NCI-H460 (cell line): ENCODE measurements at regions not wholly inside any gene's neighbourhood (a gene's known extent, or its start where the extent isn't known, plus 50 kb on each side); places are given as distances from the start of the nearest gene placed in this dataset.
"Not testable (repeated sequence)": the region's sequence is repeated elsewhere in the genome, so short reads cannot be mapped to it uniquely, and the experiment has no call there.

Experiments used
- DNase-seq: peaks from one replicate; pipeline ENCODE4 v3.0.0-alpha.2; 2016; ENCODE audit warnings: low read depth; ENCODE audit errors: extremely low read depth

DNA sequence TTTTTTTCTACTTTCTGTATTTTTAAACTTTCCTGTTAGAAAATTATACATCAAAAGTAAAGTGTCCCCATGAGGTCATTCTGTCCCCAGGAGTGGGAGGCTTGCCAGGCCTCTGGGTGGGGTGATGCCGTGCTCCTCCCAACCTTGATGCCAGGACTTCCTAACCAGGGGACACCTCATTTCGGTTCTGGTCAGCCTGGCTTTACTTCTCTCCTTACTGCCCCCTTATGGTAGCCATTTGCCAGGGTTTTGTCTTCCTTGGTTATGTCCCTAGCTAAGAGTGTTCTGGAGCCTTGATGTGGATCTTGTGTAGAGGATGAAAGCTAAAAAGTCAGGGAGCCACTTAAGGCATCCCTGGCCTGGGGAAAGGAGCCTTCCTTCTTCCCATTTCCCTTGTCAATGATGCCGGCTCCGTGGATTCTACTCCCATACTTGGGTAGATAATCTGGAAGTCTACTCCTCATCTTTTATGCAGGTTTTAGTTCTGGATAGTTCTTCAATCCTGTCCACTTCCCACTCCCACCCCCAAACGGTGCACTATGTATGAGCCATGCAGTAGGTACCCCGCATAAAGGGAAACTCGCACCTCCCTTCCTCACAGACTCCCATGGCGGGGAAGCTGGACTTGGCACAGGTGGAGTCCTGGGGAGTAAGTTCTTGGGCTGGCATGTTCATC, 164.1 kb upstream of the SALL4 start:
- DNase-seq, result peak; percentile 77

DNA sequence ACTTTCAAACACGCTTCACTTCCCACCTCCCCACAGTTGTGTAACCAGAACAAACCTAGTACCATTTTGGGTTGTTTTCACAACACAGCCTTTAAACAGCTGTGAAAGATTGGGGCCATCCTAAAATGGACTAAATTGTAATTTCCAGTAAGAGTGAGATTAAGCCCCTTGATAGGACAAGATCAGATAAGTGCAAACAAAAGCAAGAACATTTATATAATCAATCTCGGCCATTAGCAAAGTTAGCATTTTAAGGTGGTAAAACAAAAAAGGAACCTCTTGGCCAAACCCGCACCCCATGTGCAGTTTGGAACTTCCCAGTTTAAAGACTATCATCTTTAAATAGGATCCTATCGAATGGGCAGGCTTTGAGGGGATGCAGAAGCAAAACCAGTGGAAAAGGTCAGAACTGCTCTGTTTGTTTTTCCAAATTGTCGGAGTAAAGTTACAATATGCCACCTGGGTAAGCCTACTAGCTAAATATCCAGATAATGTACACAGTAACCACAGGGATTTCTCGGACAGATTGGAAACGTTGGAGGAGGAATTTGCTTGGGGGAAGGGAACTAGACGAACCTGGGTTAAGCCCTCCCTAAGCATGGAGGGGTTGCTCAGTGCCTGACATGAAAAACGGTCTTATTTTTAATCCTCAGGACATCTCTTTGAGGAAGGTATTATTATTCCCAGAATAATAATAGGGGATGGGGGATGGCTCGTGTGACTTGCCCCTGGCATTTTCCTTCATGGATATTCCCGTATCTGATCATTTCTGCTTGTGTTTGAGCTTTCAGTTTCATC, 159.8 kb upstream of the SALL4 start:
- DNase-seq, result no peak

DNA sequence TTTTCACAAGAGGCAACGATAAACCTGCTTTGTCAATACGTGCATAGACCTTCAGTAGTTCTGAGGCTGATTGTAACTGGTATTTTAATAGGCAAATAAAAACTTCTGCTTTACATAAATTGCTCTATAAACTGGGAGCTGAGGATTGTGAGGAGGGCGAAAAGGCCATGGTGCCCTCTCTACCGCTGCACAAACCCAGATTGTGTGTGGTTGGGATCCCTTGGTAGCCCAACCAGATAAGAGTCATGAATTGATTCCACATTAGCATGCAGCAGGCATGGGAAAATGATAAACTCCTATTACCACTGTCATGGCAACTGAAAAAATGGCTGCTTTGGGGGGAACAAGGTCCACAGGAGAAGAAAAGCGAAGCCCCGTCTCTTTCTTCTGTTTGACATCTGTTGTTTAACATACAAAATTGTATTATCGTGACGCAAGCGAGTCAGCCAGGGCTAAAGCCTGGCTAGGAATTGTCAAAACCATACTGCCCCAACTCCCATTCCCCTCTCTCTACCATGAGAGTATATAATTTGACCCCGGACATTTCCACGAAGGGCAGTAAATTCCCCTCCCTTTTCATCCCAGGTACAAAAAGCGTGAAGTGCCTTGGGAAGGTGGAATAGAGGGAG, 157.8 kb upstream of the SALL4 start:
- no peak for DNase-seq

DNA sequence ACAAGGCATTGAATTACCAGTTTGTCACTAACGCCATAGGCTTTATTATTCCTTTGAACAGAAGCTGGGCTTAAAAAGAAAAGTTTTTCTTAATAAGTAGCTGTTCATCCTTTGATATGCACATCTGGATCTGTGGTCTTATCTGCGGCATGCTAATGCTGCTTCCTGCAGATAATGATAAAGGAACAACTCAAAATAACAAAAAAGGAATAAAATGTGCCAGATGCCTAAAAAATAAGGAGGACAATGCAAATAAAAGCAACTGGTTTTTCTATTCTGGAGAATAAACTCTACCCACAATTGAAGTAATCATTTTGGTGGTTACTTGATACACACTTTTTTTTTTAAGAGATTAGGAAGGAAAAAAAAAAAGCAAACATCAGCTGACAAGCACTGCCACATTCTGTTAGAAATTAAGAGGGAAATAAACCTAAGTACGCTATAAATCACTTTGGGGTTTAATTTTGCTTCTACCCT, 156.8 kb upstream of the SALL4 start:
- DNase-seq, result no peak

DNA sequence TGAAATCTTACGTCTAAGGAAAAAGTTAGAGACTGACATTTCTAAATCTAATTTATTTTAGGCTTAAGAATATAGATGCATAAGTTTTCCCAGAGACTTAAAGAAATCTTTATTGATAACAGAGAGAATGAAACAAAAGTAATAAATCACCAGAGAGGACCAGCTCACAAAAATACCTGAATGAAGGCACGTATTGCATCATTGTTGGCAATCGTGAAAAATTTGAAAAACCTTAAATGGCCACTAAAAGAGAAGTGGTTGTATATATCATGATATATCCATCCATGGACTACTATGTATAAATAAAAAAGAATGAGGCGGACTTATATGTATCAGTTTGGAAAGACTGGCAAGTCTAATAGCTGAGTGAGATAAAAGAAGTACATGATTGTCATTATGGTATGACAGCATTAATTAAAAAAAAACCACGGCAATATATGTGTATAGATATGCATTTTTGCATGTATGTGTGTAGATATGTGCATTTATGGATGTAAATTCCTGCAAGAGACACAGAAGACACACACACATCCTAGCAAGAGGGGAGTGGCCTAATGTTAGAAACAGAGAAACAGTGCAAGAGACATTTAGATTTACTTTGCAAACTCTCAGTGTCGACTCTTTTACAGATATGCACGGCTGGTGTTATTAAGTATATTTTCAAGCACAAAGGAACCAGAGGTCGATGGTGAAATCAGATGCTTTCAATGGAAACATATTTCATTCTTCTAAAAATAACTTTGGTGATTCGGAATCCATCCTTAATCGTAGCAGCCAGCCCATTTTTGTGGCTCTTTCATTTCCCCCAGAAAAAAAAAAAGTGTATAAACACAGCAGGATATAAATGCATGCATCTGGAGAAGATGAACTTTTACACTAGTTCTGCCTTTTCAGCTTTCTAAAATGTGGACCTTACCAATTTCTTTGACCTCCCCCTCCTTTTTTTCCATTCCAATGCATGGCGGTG, 156.1 kb upstream of the SALL4 start:
- DNase-seq, result no peak

DNA sequence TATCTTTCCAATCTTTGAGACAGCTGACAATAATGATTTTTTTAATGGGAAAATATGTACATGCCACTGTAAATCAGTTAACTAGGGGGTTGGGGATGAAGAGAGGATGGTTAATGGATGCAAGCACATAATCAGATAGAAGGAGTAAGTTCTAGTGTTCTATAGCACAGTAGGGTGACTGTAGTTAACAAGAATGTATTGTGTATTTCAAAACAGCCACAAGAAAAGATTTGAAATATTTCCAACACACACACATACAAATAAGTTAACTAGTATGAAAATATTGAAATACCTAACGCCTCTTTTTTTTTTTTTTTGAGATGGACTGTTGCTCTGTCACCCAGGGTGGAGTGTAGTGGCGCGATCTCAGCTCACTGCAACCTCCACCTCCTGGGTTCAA, 153.4 kb upstream of the SALL4 start:
- no peak for DNase-seq

DNA sequence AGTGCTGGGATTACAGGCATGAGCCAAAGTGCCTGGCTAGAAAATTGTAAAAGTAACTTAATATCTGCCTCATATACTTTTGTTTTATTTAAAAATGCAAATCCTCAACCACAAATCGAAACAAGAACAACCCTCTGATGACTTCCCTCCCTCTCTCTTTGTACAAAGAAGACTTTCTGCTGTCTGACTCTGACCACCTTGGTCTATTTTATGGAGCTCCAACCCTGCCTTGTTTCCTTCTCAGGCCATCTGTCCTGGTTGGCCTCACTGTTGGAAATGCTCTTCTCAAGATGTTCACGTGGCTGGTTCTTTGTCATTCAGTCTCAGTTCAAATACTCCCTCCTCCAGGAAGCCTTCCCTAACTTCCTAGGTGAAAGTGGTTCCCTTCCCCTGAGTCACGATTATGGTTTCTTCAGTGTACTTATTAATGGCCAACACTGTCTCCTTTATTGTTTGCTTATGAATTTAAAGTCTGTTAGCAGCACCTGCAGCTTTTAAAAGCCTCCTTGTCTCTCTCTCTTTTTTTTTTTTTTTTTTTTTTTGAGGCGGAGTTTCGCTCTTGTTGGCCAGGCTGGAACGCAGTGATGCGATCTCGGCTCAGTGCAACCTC, 151.5 kb upstream of the SALL4 start:
- DNase-seq, result no peak

DNA sequence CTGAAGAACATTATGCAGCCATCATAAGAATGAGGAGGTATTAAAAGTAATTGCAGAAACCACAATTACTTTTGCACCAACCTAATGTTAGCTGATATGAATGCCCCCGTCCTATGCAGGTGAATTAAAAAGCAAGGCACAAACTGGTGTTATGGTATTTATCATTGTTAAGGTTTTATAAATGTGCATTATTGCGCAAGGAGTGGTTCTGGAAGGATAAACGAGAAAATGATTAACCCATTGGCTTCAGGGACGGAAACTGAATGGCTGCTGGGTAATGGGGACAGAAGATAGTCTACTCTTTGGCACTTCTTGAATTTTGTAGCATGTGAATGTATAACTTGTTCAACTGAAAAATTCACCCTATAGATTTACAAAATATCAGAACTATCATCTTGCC, 148.6 kb upstream of the SALL4 start:
- DNase-seq, result no peak

DNA sequence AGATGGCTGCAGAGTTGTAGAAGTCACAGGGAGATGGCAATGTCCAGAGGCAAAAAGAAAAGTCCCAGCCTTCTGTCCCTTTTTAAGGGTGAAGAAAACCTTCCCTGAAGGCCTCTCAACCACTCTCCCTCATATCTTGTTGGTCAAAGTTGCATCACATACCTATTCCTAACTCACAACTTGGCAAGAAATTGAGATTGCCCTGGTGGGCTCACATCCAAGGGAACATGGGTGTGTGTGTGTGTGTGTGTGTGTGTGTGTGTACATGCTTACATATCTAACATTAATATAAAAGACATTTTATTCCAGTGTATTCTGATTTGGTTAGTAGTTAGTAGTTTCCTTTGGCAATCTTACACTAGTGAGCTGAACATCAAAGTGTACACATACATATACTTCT, 144.3 kb upstream of the SALL4 start:
- DNase-seq, result no peak

DNA sequence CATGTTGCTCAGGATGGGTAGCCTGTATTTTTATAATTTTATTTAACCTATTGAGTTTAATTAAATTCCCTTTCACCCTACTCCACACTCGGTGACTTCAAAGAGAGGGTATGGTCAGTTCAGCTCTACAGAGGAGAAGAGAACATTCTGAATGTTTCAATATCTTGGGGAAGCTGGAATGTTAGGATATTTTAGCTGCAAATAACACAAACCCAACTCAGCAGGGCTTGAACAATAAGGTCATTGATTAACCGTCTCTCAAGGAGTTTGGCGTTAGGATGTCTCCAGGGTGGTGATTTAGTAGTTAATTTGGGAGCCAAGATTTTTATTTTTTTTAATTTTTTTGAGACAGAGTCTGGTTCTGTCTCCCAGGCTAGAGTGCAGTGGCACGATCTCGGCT, 143.6 kb upstream of the SALL4 start:
- no peak for DNase-seq

DNA sequence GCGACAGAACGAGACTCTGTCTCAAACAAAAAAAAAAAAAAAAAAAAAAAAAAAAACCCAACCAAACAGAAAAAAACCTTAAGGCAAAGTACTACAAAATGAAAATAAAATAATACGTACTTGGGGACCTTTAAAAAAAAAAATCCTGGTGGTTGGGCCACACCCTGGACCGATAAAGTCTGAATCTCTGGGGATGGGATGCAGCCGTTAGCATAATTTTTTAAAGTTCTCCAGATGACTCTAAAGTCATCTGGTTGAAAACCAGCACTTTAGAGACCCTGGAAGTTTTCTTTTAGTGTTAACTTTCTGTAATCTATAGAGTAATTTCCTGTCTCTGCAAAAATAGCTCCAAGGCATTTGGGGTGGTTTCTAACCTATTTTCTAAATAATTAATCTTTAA, 142.9 kb upstream of the SALL4 start:
- no peak for DNase-seq

DNA sequence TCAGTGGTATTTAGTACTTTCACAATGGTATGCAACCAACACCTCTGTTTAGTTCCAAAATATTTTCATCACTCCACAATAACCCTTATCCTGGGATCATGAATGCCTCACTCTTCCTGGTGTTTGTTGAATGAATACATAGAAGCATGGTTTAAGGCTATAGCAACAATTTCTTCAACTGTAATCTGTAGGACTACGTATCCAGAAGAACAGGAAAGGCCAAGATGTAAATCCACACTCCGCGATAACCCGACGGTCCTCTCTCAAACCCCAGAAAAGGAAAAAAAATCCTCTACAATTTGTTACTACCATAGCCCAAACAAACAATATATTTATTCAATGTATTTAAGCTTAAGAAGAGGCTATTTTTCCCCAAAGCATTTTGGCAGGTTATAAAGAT, 141.4 kb upstream of the SALL4 start:
- no peak for DNase-seq

DNA sequence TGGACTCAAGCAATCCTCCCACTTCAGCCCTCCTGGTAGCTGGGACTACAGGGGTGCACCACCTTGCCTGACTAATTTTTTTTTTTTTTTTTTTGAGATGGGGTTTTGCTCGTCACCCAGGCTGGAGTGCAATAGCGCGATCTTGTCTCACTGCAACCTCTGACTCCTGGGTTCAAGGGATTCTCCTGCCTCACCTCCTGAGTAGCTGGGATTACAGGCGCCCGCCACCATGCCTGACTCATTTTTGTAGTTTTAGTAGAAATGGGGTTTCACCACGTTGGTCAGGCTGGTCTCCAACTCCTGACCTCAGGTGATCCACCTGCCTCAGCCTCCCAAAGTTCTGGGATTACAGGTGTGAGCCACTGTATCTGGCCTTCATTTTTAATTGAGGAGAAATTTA, 141.0 kb upstream of the SALL4 start:
- not testable (repeated sequence) for DNase-seq

DNA sequence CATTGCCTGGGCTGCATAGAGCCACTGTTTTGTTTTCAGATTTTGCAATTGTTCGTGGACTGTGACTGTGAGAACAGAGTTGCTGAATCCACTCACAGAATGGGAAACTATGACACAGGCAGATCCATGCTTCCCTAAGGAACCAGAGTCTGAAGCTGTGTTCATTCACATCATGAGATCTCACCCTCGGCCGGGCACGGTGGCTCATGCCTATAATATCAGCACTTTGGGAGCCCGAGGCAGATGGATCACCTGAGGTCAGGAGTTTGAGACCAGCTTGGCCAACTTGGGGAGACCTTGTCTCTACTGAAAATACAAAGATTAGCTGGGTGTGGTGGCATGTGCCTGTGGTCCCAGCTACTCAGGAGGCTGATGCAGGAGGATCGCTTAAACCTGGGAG, 139.2 kb upstream of the SALL4 start:
- no peak for DNase-seq

DNA sequence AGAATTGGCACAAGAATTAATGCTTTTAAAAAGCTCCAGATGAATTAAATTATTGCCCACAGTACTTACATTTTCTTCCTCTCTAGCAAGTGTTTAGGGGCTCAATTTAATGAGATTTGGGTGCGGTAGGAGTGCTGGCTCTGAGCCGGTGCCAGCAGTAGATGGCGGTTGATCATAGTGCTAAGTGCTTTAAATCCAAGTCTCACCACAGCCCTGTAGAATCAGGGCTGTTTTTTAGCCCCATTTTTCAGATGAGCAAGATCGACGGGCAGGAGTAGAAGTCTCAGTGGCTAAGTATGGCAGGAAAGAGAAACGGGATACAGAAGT, 136.9 kb upstream of the SALL4 start:
- no peak for DNase-seq

DNA sequence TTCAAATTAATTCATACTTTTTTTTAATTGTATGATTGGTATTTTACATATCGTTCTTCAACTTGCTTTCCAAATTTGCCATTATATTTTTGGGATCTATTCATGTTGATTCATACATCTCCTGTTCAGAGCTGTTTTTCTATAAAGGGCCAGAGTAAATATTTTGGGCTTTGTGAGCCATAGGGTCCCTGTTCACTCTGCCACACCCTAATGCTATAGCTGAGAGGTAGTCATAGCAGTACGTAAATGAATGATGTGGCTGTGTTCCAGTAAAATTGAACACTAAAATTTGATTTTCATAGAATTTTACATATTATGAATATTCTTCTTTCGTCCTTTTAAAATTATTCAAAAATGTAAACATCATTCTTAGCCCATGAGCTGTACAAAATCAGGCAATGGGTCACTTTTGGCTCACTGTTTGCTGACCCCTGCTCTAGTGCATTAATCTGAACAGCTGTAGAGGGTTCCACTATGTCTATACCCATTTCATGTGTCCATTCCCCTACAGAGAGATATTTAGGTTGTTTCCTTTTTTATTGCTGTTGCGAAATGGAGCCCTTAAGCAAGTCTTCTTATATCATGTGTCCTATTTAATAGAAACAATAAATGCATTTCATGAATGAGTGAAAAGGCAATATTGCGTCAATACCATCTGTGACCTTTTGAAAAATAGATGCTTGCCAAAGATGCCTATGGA, 136.4 kb upstream of the SALL4 start:
- DNase-seq, result peak; percentile 74

DNA sequence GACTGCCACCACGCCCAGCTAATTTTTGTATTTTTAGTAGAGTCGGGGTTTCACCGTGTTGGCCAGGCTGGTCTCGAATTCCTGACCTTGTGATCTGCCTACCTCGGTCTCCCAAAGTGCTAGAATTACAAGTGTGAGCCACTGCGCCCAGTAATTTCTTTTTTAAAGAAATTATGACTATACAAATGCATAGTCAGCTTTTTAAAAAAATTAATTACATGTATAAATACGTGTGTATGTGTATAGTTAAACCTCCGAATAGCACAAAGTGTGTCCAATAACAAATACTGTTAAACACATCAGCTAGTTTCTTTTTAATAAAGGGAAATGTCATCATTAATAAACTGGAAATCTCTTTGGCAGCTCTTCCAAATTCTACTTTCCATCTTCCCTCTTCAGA, 135.5 kb upstream of the SALL4 start:
- DNase-seq, result no peak

DNA sequence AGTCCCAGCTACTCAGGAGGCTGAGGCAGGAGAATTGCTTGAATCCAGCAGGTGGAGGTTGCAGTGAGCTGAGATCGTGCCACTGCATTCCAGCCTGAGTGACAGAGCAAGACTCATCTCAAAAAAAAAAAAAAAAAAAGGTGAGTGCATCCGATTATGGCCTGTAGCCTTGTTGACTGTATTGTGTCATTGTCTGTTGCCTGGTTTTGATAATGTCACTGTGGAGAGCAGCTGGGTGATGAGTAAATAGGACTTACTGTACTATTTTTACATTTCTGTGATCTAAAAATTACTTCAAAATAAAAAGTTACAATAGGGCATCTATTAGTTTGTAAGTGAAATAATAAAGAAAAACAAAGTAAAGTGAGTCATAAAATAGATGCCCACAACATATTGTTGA, 134.1 kb upstream of the SALL4 start:
- no peak for DNase-seq

DNA sequence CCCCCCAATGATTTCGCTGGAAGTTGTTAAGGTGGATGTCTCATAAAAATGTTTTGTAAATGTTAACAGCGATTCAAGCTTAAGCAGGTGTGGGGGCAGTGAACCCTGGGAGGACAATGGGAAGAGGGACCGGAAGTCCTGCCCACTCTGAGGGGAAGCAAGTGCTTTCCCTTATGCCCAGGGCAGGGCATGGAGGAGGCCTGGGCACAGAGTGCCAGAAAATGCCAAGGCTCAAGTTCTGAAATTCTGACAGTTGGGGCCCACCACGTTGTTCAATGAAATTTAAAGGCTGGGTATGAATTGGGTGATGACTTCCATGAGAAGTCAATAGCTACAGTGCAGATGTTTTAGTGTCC, 132.7 kb upstream of the SALL4 start:
- no peak for DNase-seq
